ENCODE measurements at regions not wholly inside any gene's neighbourhood (a gene's known extent, or its start where the extent isn't known, plus 50 kb on each side); places are given as distances from the start of the nearest gene placed in this dataset.
"Not testable (repeated sequence)": the region's sequence is repeated elsewhere in the genome, so short reads cannot be mapped to it uniquely, and the experiment has no call there.

DNA sequence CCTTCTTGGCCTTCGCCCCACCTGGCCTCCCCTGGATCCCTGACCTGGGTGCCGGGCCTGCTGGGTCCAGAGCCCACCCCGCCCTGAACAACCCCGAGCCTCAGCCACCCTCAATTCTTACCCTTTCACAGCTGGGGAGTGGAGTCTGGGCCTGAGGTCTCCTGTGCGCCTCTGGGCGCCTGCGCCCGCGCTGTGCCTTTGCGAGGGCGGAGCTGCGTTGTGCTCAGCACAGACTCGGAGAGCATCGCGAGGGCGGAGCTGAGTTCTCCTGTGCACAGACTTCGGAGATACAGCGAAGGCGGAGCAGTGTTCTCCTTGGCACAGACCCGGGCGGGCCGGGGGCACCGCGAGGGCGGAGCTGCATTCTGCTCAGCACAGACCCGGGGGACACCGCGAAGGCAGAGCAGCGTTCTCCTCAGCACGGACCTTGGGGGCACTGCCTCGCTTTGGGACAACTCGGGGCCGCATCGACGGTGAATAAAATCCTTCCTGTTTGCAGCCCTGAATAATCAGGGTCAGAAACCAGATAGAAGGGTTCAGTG lies 547.2 kb downstream of the FAM72C start:
- not testable (repeated sequence) for H3K36me3 ChIP-seq; H3K27ac ChIP-seq; DNase-seq (ENCODE audit: low spot score in 2 of 2); H3K9me3 ChIP-seq; H3K27me3 ChIP-seq; H3K4me1 ChIP-seq
- 13% methylated on average over 9 of the region's 35 CpGs; no CpG with 5 or more reads in 1 of the 2 donors for WGBS, 2 donors
- H3K4me3 ChIP-seq, result peak overlapping the region in 1 of 4 donors; percentile 32

DNA sequence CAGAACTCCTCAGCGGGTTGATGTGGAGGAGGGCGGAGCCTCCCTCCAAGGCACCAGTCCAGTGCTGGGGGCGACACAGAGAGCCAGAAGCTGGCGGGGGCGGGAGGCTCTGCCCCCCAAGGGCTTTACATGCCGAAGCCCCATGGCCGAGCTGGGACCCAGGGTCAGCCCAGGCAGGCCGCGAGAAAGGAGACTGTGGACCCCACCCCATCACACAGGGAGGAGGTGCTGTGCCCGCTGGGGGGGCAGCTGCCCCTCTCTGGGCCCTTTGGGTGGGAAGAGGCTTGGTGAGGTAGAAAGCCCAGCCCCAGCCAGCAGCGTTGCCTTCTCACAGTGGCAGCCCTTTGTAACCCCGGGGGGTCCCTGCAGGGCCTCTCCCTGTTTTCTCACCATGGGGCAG lies 548.0 kb downstream of the FAM72C start:
- peak overlapping the region in 1 of 4 donors; percentile 38 for H3K4me3 ChIP-seq

DNA sequence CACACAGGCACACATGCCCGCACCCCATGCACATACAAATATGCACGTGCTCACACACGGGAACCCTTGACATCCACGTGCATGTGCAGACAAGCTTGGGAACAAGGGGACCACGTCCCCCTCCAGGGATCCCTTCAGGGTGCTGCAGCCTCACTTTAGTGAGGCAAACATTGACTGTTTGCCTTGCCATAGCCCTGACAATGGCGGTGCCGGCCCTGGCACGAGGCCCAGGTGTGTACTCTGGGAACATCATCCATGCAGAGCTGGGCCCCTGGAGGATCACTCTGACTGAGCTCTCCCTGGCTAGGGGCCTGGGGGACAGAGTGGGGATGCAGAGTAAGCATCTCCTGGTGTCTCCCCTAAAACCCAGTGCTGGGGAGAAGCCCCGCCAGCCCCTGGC lies 550.5 kb downstream of the FAM72C start:
- H3K27me3 ChIP-seq; DNase-seq (ENCODE audit: low spot score in 2 of 2); H3K9me3 ChIP-seq; H3K36me3 ChIP-seq; H3K27ac ChIP-seq; H3K4me1 ChIP-seq; H3K4me3 ChIP-seq: not testable (repeated sequence)
- WGBS, 2 donors, result no CpG with 5 or more reads among the region's 9 CpGs

More for the DNA sequence above, 548.0 kb downstream of the FAM72C start:
- H3K9me3 ChIP-seq; H3K27me3 ChIP-seq; DNase-seq (ENCODE audit: low spot score in 2 of 2); H3K36me3 ChIP-seq; H3K27ac ChIP-seq; H3K4me1 ChIP-seq: not testable (repeated sequence)
- WGBS, 2 donors, result no CpG with 5 or more reads among the region's 12 CpGs
